K562 (cell line): ENCODE measurements at regions not wholly inside any gene's neighbourhood (a gene's known extent, or its start where the extent isn't known, plus 50 kb on each side); places are given as distances from the start of the nearest gene placed in this dataset.

Experiments used
- ATAC-seq: fragments of 200-7000 bp; cut with Tn5 transposase; 3 replicates; pipeline ENCODE4 v1.9.1; 2020; ENCODE audit warnings: moderate library complexity
- BruUV-seq: library from RNA; stranded (reverse); fragments of 400-500 nt; replicated peaks from 2 replicates; lab custom pipeline; 2021; lab: Mats Ljungman, UMichigan
- CTCF ChIA-PET: fragments of 300-600 bp; formaldehyde crosslinking; extraction: SDS; loops from one replicate; lab custom pipeline; 2021; ENCODE audit warnings: low intra/inter-chr PET ratio; lab: Yijun Ruan, JAX
- POLR2A ChIA-PET: fragments of 300-600, 350-650 bp; sonication (Branson Sonifier 250); formaldehyde crosslinking; extraction: SDS; loops from one replicate; lab custom pipeline; 2021; ENCODE audit warnings: antibody characterized with exemption, inconsistent platforms; lab: Yijun Ruan, JAX
- DNase-seq, 4 experiments: peaks; one replicate each; pipeline versions ENCODE4 v3.0.0 to v3.0.0-alpha.2; 2011 to 2018; ENCODE audit warnings: low spot score in 3 of 4, mixed read lengths in 3 of 4; ENCODE audit errors: extremely low read depth in 1 of 4
- FAIRE-seq: peaks from 2 replicates; lab custom pipeline; 2011; peaks lifted over from hg19 to GRCh38; lab: Jason Lieb, UNC
- H2AFZ ChIP-seq: 2 replicates; pipeline ENCODE4 v1.6.0; 2011; ENCODE audit warnings: low read depth, low read length, control low read depth, inconsistent platforms
- H3K27ac ChIP-seq: fragments of 200-600 bp; 3 replicates; pipeline ENCODE4 v1.8.0; 2011; ENCODE audit warnings: low read depth, mild to moderate bottlenecking, control low read depth, inconsistent platforms, low read length, moderate library complexity, mixed read lengths; ENCODE audit errors: extremely low read depth
- H3K27me3 ChIP-seq, 2 experiments: fragments of 300-600 bp in 1 of 2; 2 replicates in 1 of 2; 3 replicates in 1 of 2; pipeline versions ENCODE4 v1.6.0 to v1.8.0; 2011; ENCODE audit warnings: inconsistent platforms in 2 of 2, low read length in 2 of 2, mild to moderate bottlenecking in 1 of 2, mixed read lengths in 1 of 2, moderate library complexity in 1 of 2; ENCODE audit not compliant: control insufficient read depth in 2 of 2, insufficient read depth in 2 of 2
- H3K36me3 ChIP-seq: fragments of 300-600 bp; 3 replicates; pipeline ENCODE4 v1.8.0; 2011; ENCODE audit warnings: mild to moderate bottlenecking, low read length, inconsistent platforms; ENCODE audit not compliant: control insufficient read depth, insufficient read depth
- H3K4me1 ChIP-seq, 2 experiments: fragments of 200-600 bp in 1 of 2; replicated peaks in 1 of 2; 2 replicates in 1 of 2; 3 replicates in 1 of 2; pipeline versions ENCODE4 v1.5.1 to v1.8.0; 2011; ENCODE audit warnings: inconsistent platforms in 2 of 2, low read length in 2 of 2, mild to moderate bottlenecking in 1 of 2, mixed read lengths in 1 of 2, moderate library complexity in 1 of 2; ENCODE audit not compliant: control insufficient read depth in 2 of 2, insufficient read depth in 2 of 2
- H3K4me2 ChIP-seq: 2 replicates; pipeline ENCODE4 v1.6.1; 2011; ENCODE audit warnings: low read length, control low read depth, inconsistent platforms, mixed read lengths; ENCODE audit not compliant: insufficient read depth
- H3K4me3 ChIP-seq: fragments of 200-600 bp; sonication (generic), shearing (Covaris generic); 2 replicates; pipeline ENCODE4 v1.5.1; 2016; ENCODE audit warnings: control low read depth, inconsistent platforms
- H3K79me2 ChIP-seq: fragments of 200-600 bp; 3 replicates; pipeline ENCODE4 v1.8.0; 2011; ENCODE audit warnings: low read length, inconsistent platforms; ENCODE audit not compliant: control insufficient read depth, insufficient read depth
- H3K9ac ChIP-seq, 2 experiments: 2 replicates each; pipeline versions ENCODE4 v1.6.0 to v1.6.1; 2011; ENCODE audit warnings: low read depth in 2 of 2, low read length in 2 of 2, control low read depth in 1 of 2, inconsistent platforms in 1 of 2, mild to moderate bottlenecking in 1 of 2, mixed read lengths in 1 of 2; ENCODE audit not compliant: insufficient read depth in 1 of 2
- H3K9me1 ChIP-seq: one replicate; pipeline ENCODE4 v1.6.0; 2011; ENCODE audit warnings: inconsistent platforms, mild to moderate bottlenecking, low read length, moderate library complexity; ENCODE audit not compliant: control insufficient read depth, insufficient read depth
- H3K9me3 ChIP-seq: replicated peaks from 2 replicates; pipeline ENCODE4 v1.5.1; 2011; ENCODE audit warnings: low read depth, low read length, inconsistent platforms; ENCODE audit not compliant: control insufficient read depth, insufficient read depth
- H4K20me1 ChIP-seq: replicated peaks from 2 replicates; pipeline ENCODE4 v1.6.1; 2011; ENCODE audit warnings: low read length, inconsistent platforms, mixed read lengths; ENCODE audit not compliant: control insufficient read depth, insufficient read depth
- ARHGAP35 ChIP-seq: fragments of 450-650 bp; IDR thresholded peaks from 2 replicates; pipeline ENCODE4 v1.6.1; 2018; ENCODE audit not compliant: partially characterized antibody
- ETS2 ChIP-seq: IDR thresholded peaks from 2 replicates; pipeline ENCODE4 v1.6.1; 2016; ENCODE audit warnings: borderline replicate concordance, missing genetic modification characterization, mild to moderate bottlenecking, moderate library complexity, missing compliant biosample characterization; ENCODE audit not compliant: poor library complexity, severe bottlenecking
- FOXP4 ChIP-seq: sonication (generic); formaldehyde crosslinking; IDR thresholded peaks from 2 replicates; pipeline ENCODE4 v1.8.0; 2022; ENCODE audit warnings: mild to moderate bottlenecking, missing genetic modification reagents, borderline replicate concordance
- NCOA4 ChIP-seq: fragments of 450-650 bp; IDR thresholded peaks from 2 replicates; pipeline ENCODE4 v1.6.1; 2018; ENCODE audit warnings: mild to moderate bottlenecking; ENCODE audit not compliant: partially characterized antibody
- SPI1 ChIP-seq: IDR thresholded peaks from 2 replicates; pipeline ENCODE4 v1.6.1; 2011; ENCODE audit warnings: low read depth, low read length, control low read depth, borderline replicate concordance
- ZNF512 ChIP-seq: IDR thresholded peaks from 2 replicates; pipeline ENCODE4 v1.6.1; 2016; ENCODE audit warnings: missing genetic modification characterization, missing compliant biosample characterization
- WGBS: fragments of 100-300 bp; shearing (Covaris generic); methylation state at CpG from one replicate; pipeline ENCODE4 v1.1.6; 2016; ENCODE audit warnings: low coverage, mixed read lengths; ENCODE audit not compliant: insufficient coverage; ENCODE audit errors: missing lambda C conversion rate; 5-methylcytosine and 5-hydroxymethylcytosine counted together
- in situ Hi-C: fragments of 300-500 bp; cut with MboI; formaldehyde crosslinking; loops from 4 replicates; pipeline ENCODE4 v1.15.0; 2018; ENCODE audit warnings: inconsistent platforms, mixed read lengths
- intact Hi-C: fragments of 100-400 bp; cut with micrococcal nuclease; formaldehyde crosslinking; loops from 2 replicates; pipeline ENCODE4 v1.14.2; 2022

GRCh38 chr6:150528648-150529285 is 70.9 kb upstream of the PLEKHG1 start:
- ATAC-seq (peak; percentile 69), FAIRE-seq (no peak), DNase-seq (peak in 2 of 4 experiments; percentile 3 to 21)
- no peaks in the 10 kb centered on the region for H3K36me3 ChIP-seq
- TF ChIP-seq FOXP4 (CRISPR knock-in tag) (no peak), ETS2 (tag) (no peak), ZNF512 (tag) (peak; percentile 67), ARHGAP35 (no peak), SPI1 (0 out of 2 replicates have a peak, but pooled peaks have one; percentile 17), NCOA4 (no peak)
- ChIA-PET POLR2A (interaction anchor here (0.8 to 1.2 kb wide), 2 partner anchors 9 to 23 kb away, joined by 3 to 4 read pairs; no protein-coding TSS in a partner anchor), CTCF (no interaction called here)
- no TSS peak for BruUV-seq
- no peaks in the 10 kb centered on the region for H3K79me2 ChIP-seq
- WGBS: under 1% methylated on average over 11 of the region's 11 CpGs
- in situ Hi-C loops (no loop called here), intact Hi-C loops (no loop called here)
- no peaks in the 10 kb centered on the region for H3K9me3 ChIP-seq
- no peaks in the 10 kb centered on the region for H4K20me1 ChIP-seq
- H3K4me1 ChIP-seq: no peaks in the 10 kb centered on the region
- H2AFZ ChIP-seq: no peak overlapping the region
- no peak overlapping the region for H3K27ac ChIP-seq
- no peaks in the 10 kb centered on the region for H3K9me1 ChIP-seq
- no peak overlapping the region for H3K4me2 ChIP-seq
- H3K9ac ChIP-seq: no peak overlapping the region
- no peak overlapping the region for H3K4me3 ChIP-seq
- peaks cover 21 to 46% of the 10 kb centered on the region in 2 experiments for H3K27me3 ChIP-seq
